Nephron (organoid): ENCODE measurements at regions not wholly inside any gene's neighbourhood (a gene's known extent, or its start where the extent isn't known, plus 50 kb on each side); places are given as distances from the start of the nearest gene placed in this dataset.

Source experiments
- H3K27ac Mint-ChIP-seq, 3 experiments: 2 replicates each; pipeline ENCODE4 v1.8.0; 2020; ENCODE audit warnings: mixed read lengths in 3 of 3, mild to moderate bottlenecking in 2 of 3, moderate library complexity in 1 of 3
- H3K27me3 Mint-ChIP-seq: 2 replicates; pipeline ENCODE4 v1.8.0; 2021; ENCODE audit warnings: low read depth, mild to moderate bottlenecking, moderate library complexity, mixed read lengths
- H3K36me3 Mint-ChIP-seq: 2 replicates; pipeline ENCODE4 v1.8.0; 2020; ENCODE audit warnings: low read depth, mixed read lengths
- H3K4me1 Mint-ChIP-seq: 2 replicates; pipeline ENCODE4 v1.8.0; 2020; ENCODE audit warnings: mixed read lengths
- H3K4me3 Mint-ChIP-seq, 3 experiments: 2 replicates each; pipeline ENCODE4 v1.8.0; 2020; ENCODE audit warnings: mild to moderate bottlenecking in 3 of 3, mixed read lengths in 3 of 3, moderate library complexity in 2 of 3
- H3K9me3 Mint-ChIP-seq: 2 replicates; pipeline ENCODE4 v1.8.0; 2020; ENCODE audit warnings: mixed read lengths
- TF ChIP-seq, protein P1 (sequence below), 3 experiments: fragments of 200-600 bp; sonication (generic); IDR thresholded peaks; one replicate each; pipeline ENCODE4 v1.5.0; 2021; ENCODE audit warnings: antibody characterized with exemption in 3 of 3; ENCODE audit not compliant: unreplicated experiment in 3 of 3

DNA sequence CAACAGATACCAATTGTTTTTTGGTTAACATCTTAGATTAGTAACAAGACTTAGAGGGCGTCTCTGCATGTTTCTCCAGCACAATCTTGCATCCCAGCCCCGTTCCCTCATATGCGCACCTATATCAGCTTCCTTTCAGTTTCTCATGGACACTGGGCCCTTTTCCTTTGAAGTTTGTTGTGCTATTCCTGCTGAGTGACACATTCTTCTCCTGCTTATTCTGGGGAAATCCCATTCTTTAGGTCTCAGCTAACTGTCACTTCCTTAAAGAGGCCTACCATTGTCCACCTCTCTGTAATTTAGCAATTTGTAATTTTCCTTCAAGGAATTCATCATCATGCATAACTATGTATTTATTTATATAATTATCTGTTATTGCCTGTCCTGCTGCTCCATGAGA, 110.3 kb upstream of the STEAP1B start:
- TF ChIP-seq, protein P1, sequence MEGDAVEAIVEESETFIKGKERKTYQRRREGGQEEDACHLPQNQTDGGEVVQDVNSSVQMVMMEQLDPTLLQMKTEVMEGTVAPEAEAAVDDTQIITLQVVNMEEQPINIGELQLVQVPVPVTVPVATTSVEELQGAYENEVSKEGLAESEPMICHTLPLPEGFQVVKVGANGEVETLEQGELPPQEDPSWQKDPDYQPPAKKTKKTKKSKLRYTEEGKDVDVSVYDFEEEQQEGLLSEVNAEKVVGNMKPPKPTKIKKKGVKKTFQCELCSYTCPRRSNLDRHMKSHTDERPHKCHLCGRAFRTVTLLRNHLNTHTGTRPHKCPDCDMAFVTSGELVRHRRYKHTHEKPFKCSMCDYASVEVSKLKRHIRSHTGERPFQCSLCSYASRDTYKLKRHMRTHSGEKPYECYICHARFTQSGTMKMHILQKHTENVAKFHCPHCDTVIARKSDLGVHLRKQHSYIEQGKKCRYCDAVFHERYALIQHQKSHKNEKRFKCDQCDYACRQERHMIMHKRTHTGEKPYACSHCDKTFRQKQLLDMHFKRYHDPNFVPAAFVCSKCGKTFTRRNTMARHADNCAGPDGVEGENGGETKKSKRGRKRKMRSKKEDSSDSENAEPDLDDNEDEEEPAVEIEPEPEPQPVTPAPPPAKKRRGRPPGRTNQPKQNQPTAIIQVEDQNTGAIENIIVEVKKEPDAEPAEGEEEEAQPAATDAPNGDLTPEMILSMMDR (IDR thresholded peaks at IDR 0.05; ENCODE audit: unreplicated experiment in 3 of 3) = no peak
- Mint-ChIP-seq H3K36me3 (no peaks in the 10 kb centered on the region), H3K27me3 (no peaks in the 10 kb centered on the region), H3K27ac (no peak overlapping the region), H3K4me3 (no peak overlapping the region), H3K4me1 (no peaks in the 10 kb centered on the region), H3K9me3 (peaks cover 2% of the 10 kb centered on the region)

DNA sequence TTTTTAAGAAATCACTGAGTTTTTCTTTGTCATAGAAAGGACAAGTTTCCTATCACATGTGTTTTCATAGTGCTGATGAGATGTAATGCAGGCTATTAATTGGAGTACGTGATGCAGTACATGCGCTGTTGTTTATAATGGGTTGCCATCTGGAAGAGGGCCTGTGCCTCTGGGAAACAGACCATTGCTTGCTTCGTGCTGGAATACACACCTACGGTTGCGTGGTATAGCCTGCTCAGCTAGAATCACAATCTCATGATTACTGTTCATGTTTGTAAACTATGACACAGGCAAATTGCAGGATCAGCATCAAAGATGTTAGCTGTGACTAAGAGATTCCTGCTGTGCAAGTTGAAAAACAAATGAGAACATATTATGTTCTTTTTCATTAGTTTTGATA, 107.2 kb upstream of the STEAP1B start:
- Mint-ChIP-seq H3K27me3 (no peaks in the 10 kb centered on the region), H3K27ac (no peak overlapping the region), H3K9me3 (no peaks in the 10 kb centered on the region), H3K36me3 (no peaks in the 10 kb centered on the region), H3K4me1 (peaks cover 9% of the 10 kb centered on the region), H3K4me3 (no peak overlapping the region)
- TF ChIP-seq, protein P1 (IDR thresholded peaks at IDR 0.05; ENCODE audit: unreplicated experiment in 3 of 3) = no peak

DNA sequence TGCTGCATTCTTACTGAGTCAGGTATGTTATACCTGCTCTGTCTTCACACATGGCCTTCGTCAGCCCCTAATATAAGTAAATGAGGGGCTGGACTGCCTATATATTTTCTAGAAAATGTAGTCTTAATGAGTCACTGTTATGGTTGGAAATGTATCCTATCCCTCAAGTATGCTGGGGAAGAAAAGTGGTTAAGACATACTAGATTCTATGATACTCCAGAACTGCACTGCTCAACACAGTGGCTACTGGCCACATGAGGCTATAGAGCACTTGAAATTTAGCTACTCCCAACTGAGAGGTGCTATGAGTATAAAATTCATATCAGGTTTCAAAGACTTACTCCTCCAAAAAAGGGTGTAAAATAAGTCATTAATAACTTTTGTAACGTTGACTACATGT, 104.3 kb upstream of the STEAP1B start:
- H3K4me3 Mint-ChIP-seq = no peak overlapping the region
- no peaks in the 10 kb centered on the region for H3K27me3 Mint-ChIP-seq
- no peak overlapping the region for H3K27ac Mint-ChIP-seq
- no peaks in the 10 kb centered on the region for H3K9me3 Mint-ChIP-seq
- H3K4me1 Mint-ChIP-seq = peaks cover 24% of the 10 kb centered on the region
- no peaks in the 10 kb centered on the region for H3K36me3 Mint-ChIP-seq
- TF ChIP-seq, protein P1 (IDR thresholded peaks at IDR 0.05; ENCODE audit: unreplicated experiment in 3 of 3) = no peak

DNA sequence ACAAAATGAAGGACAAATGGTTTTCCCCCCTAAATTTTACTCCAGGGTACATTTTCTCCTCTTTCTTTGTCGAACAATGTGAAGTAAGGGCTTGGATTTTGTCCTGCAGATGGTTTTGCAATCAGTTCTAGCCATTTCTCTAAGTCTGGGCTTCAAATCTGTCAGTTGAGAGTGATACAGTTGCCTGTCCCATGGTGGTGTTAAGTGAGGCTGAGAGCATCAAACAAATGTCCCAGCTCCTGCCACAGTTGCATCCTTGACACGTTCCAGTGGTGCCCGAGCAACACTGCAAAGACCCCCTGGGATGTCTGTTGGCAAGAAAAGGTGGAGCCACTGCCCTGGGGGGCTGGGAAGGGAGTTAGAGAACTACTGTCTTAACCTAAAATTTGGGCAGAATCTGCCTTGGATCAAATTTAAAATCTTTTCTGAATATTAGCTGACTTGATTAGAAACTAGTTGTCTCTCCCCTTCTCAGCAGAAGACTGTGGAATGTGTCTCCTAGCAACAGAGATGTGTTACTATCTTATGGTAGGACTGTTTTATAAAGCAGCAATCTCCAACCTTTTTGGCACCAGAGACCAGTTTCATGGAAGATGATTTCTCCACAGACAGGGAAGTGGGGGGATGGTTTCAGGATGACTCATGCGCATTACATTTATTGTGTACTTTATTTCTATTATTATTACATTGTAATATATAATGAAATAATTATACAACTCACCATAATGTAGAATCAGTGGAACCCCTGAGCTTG, 102.0 kb upstream of the STEAP1B start:
- Mint-ChIP-seq H3K27ac (peak overlapping the region in 2 of 3 experiments; percentile 81 to 89), H3K4me3 (no peak overlapping the region), H3K36me3 (no peaks in the 10 kb centered on the region), H3K27me3 (no peaks in the 10 kb centered on the region), H3K9me3 (no peaks in the 10 kb centered on the region), H3K4me1 (peaks cover 24% of the 10 kb centered on the region)
- TF ChIP-seq, protein P1 (IDR thresholded peaks at IDR 0.05; ENCODE audit: unreplicated experiment in 3 of 3) = no peak

DNA sequence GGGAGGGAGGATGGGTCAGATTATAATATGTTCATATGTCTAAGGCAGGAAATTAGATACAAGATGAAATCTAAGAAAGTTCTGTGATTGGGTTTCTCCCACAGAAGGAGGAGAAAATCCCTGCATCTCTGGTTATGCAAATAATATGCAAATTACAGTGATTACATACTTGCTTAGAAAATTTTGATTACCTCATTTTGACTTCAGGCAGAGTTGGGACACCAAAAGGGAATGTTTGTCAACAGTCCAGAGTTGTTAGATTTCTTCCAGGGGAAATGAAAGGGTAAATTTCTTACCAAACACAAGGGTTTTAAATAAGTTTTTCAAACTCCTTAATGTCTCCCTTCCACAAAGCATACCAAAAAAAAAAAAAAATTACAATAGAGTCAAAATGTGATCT, 101.4 kb upstream of the STEAP1B start:
- H3K27me3 Mint-ChIP-seq = no peaks in the 10 kb centered on the region
- peak overlapping the region; percentile 65 to 89 (median 81) for H3K27ac Mint-ChIP-seq
- no peaks in the 10 kb centered on the region for H3K36me3 Mint-ChIP-seq
- H3K9me3 Mint-ChIP-seq = no peaks in the 10 kb centered on the region
- TF ChIP-seq, protein P1 (IDR thresholded peaks at IDR 0.05; ENCODE audit: unreplicated experiment in 3 of 3) = no peak
- H3K4me3 Mint-ChIP-seq = no peak overlapping the region
- peaks cover 24% of the 10 kb centered on the region for H3K4me1 Mint-ChIP-seq

DNA sequence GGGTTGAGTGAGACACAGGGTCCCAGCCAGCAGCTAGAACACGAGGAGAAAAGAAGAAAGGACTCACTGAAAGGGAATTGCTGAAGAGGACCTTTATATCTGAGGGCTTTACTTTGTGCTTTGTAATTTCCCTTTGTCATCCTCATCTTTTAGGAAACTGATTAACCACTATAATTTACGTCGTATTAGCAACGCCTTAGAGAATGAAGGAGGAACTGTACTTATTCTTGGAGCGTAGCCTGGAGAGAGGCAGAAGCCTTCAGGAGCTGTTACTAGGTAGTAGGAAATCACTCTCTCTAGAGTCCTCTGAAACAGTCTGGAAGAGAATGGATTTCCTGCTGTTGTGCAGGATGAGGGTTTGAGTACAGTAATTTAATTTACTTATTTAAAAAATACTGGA, 101.0 kb upstream of the STEAP1B start:
- no peak overlapping the region for H3K4me3 Mint-ChIP-seq
- no peaks in the 10 kb centered on the region for H3K36me3 Mint-ChIP-seq
- peaks cover 24% of the 10 kb centered on the region for H3K4me1 Mint-ChIP-seq
- no peaks in the 10 kb centered on the region for H3K27me3 Mint-ChIP-seq
- H3K9me3 Mint-ChIP-seq = no peaks in the 10 kb centered on the region
- TF ChIP-seq, protein P1 (IDR thresholded peaks at IDR 0.05; ENCODE audit: unreplicated experiment in 3 of 3) = no peak
- peak overlapping the region; percentile 65 to 89 (median 81) for H3K27ac Mint-ChIP-seq
